HEK293T (cell line): ENCODE measurements at regions not wholly inside any gene's neighbourhood (a gene's known extent, or its start where the extent isn't known, plus 50 kb on each side); places are given as distances from the start of the nearest gene placed in this dataset.

Source experiments
- ARNT ChIP-seq: fragments of 450-650 bp; IDR thresholded peaks from 2 replicates; pipeline ENCODE4 v1.6.1; 2017; ENCODE audit warnings: mild to moderate bottlenecking
- BHLHE40 ChIP-seq: fragments of 450-650 bp; IDR thresholded peaks from 2 replicates; pipeline ENCODE4 v1.6.1; 2016; ENCODE audit warnings: mild to moderate bottlenecking, moderate library complexity, borderline replicate concordance
- ELF4 ChIP-seq: fragments of 450-650 bp; IDR thresholded peaks from 2 replicates; pipeline ENCODE4 v1.6.1; 2017; ENCODE audit warnings: antibody characterized with exemption
- FOXA1 ChIP-seq: fragments of 450-650 bp; IDR thresholded peaks from 2 replicates; pipeline ENCODE4 v1.6.1; 2016; ENCODE audit warnings: mild to moderate bottlenecking
- FOXK2 ChIP-seq: fragments of 450-650 bp; IDR thresholded peaks from 2 replicates; pipeline ENCODE4 v1.6.1; 2016; ENCODE audit warnings: mild to moderate bottlenecking
- FOXM1 ChIP-seq: fragments of 450-650 bp; IDR thresholded peaks from 2 replicates; pipeline ENCODE4 v1.6.1; 2017; ENCODE audit warnings: mild to moderate bottlenecking, borderline replicate concordance
- LEF1 ChIP-seq: fragments of 450-650 bp; IDR thresholded peaks from 2 replicates; pipeline ENCODE4 v1.6.1; 2017; ENCODE audit warnings: mild to moderate bottlenecking, borderline replicate concordance
- NFRKB ChIP-seq: fragments of 450-650 bp; IDR thresholded peaks from 2 replicates; pipeline ENCODE4 v1.6.1; 2016; ENCODE audit warnings: mild to moderate bottlenecking, moderate library complexity
- SP1 ChIP-seq: fragments of 450-650 bp; IDR thresholded peaks from 2 replicates; pipeline ENCODE4 v1.6.1; 2017
- SUZ12 ChIP-seq: fragments of 450-650 bp; IDR thresholded peaks from 2 replicates; pipeline ENCODE4 v1.6.1; 2016; ENCODE audit warnings: mild to moderate bottlenecking
- ZNF384 ChIP-seq: fragments of 450-650 bp; IDR thresholded peaks from 2 replicates; pipeline ENCODE4 v1.6.1; 2016

DNA sequence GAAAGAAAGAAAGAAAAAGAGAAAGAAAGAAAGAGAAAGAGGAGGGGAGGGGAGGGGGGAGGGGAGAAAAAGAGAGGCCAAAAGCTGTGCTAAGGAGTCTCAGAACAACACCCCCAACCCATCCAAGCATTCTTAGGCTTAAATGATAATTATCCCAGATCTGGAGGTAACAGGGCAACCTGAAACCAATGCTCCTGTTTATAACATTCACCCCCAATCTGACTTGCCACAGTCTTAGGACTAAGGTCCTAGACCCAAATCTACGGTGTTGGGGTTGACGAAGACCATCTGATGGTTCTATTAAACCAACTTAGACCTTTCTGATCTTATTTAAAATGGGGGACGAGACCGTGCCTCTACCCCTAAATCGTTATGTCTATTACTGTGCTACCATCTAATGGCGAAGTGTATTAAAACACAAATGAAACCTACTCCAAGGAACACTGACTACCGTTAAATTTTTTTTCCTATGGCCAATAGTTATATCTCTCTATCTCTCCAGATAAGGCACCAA lies 119.3 kb upstream of the CDC42BPA start:
- TF ChIP-seq LEF1 (no peak), ZNF384 (no peak; the same call in 1 of the 2 replicates), FOXK2 (no peak), FOXM1 (no peak), FOXA1 (no peak), SP1 (no peak), NFRKB (no peak), BHLHE40 (no peak), ELF4 (no peak), SUZ12 (no peak), ARNT (no peak)
